ENCODE measurements at regions not wholly inside any gene's neighbourhood (a gene's known extent, or its start where the extent isn't known, plus 50 kb on each side); places are given as distances from the start of the nearest gene placed in this dataset.

GRCh38 chr3:41144631-41145030 is 54.7 kb upstream of the CTNNB1 start:
- Histone ChIP-seq H3K4me1 (ENCODE audit: insufficient read depth, low read length, poor library complexity, severe bottlenecking) (peaks cover 1% of the 10 kb centered on the region), H3K9ac (ENCODE audit: low read depth, low read length, poor library complexity, severe bottlenecking) (no peak overlapping the region), H2AFZ (ENCODE audit: low read length) (no peak overlapping the region), H3F3A (ENCODE audit: low read depth) (no peaks in the 10 kb centered on the region), H3K27me3 (ENCODE audit: insufficient read depth, low read length, poor library complexity, severe bottlenecking) (no peaks in the 10 kb centered on the region), H3K4me2 (ENCODE audit: low read depth, low read length, poor library complexity, severe bottlenecking) (no peak overlapping the region), H3K79me2 (ENCODE audit: insufficient read depth, low read length) (no peaks in the 10 kb centered on the region), H3K4me3 (ENCODE audit: low read length, poor library complexity, severe bottlenecking) (no peak overlapping the region), H3K9me2 (replicated peaks; ENCODE audit: low read depth, low read length) (no peaks in the 10 kb centered on the region), H3K9me3 (ENCODE audit: insufficient read depth, low read depth, low read length) (no peaks in the 10 kb centered on the region), H3K36me3 (ENCODE audit: insufficient read depth, low read length) (no peaks in the 10 kb centered on the region), H4K20me1 (ENCODE audit: insufficient read depth, low read length, poor library complexity, severe bottlenecking) (no peaks in the 10 kb centered on the region)
- TF ChIP-seq EZH2phosphoT487 (IDR thresholded peaks at IDR 0.05; ENCODE audit: borderline replicate concordance), result no peak
- no peak for TF ChIP-seq CTCF (conservative IDR thresholded peaks at IDR 0.05; ENCODE audit: low read length)

DNA sequence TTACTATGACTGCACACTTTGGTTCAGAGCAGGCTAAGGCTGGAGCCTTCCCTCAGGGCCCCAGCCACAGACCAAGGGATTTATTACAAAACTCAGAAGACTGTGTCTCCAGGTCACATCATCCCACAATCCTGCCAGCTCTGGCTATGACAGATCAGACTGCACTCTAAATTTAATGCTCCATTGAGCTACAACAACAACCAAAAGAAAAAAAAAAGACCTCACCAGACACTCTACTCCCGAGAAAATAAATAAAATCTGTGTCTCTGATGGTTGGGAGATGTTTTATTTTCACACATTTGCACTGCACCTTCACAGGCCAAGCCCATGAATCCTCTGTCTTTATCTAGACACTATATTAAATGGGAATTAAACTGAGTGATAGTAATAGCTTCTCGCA is 50.8 kb upstream of the CTNNB1 start:
- no peaks in the 10 kb centered on the region for H3K79me2 ChIP-seq (ENCODE audit: insufficient read depth, low read length)
- TF ChIP-seq CTCF (conservative IDR thresholded peaks at IDR 0.05; ENCODE audit: low read length), result no peak
- no peak for TF ChIP-seq EZH2phosphoT487 (IDR thresholded peaks at IDR 0.05; ENCODE audit: borderline replicate concordance)
- no peaks in the 10 kb centered on the region for H3K9me2 ChIP-seq (replicated peaks; ENCODE audit: low read depth, low read length)
- H3K4me1 ChIP-seq (ENCODE audit: insufficient read depth, low read length, poor library complexity, severe bottlenecking), result no peaks in the 10 kb centered on the region
- H2AFZ ChIP-seq (ENCODE audit: low read length), result no peak overlapping the region
- H3K27me3 ChIP-seq (ENCODE audit: insufficient read depth, low read length, poor library complexity, severe bottlenecking), result no peaks in the 10 kb centered on the region
- no peak overlapping the region for H3K4me3 ChIP-seq (ENCODE audit: low read length, poor library complexity, severe bottlenecking)
- H3F3A ChIP-seq (ENCODE audit: low read depth), result no peaks in the 10 kb centered on the region
- no peaks in the 10 kb centered on the region for H3K9me3 ChIP-seq (ENCODE audit: insufficient read depth, low read depth, low read length)
- no peaks in the 10 kb centered on the region for H3K36me3 ChIP-seq (ENCODE audit: insufficient read depth, low read length)
- H4K20me1 ChIP-seq (ENCODE audit: insufficient read depth, low read length, poor library complexity, severe bottlenecking), result no peaks in the 10 kb centered on the region
- no peak overlapping the region for H3K4me2 ChIP-seq (ENCODE audit: low read depth, low read length, poor library complexity, severe bottlenecking)
- no peak overlapping the region for H3K9ac ChIP-seq (ENCODE audit: low read depth, low read length, poor library complexity, severe bottlenecking)

DNA sequence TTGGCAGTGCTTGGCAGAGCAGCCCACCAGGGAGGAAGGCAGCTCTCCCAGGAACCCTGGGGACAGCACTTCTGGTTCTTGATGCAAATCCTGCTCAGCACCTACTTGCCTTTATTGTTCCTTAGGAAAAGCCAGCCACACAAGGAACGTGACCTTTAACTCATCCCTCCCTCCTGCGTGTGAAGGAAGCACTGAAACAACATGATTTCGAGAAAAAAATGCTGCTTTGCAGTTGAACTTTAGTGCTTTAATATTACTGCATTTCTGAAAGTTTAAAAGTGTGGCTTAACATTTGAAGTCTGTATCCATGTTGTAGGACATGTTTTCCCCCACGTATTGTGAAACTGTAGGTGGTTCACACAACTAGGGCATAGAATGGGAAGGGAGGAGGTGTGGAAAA is 50.4 kb upstream of the CTNNB1 start:
- no peaks in the 10 kb centered on the region for H3K79me2 ChIP-seq (ENCODE audit: insufficient read depth, low read length)
- no peaks in the 10 kb centered on the region for H3K4me1 ChIP-seq (ENCODE audit: insufficient read depth, low read length, poor library complexity, severe bottlenecking)
- TF ChIP-seq CTCF (conservative IDR thresholded peaks at IDR 0.05; ENCODE audit: low read length), result no peak
- no peak for TF ChIP-seq EZH2phosphoT487 (IDR thresholded peaks at IDR 0.05; ENCODE audit: borderline replicate concordance)
- no peaks in the 10 kb centered on the region for H3K9me3 ChIP-seq (ENCODE audit: insufficient read depth, low read depth, low read length)
- no peak overlapping the region for H3K9ac ChIP-seq (ENCODE audit: low read depth, low read length, poor library complexity, severe bottlenecking)
- H3K27me3 ChIP-seq (ENCODE audit: insufficient read depth, low read length, poor library complexity, severe bottlenecking), result no peaks in the 10 kb centered on the region
- H3K9me2 ChIP-seq (replicated peaks; ENCODE audit: low read depth, low read length), result no peaks in the 10 kb centered on the region
- no peak overlapping the region for H3K4me3 ChIP-seq (ENCODE audit: low read length, poor library complexity, severe bottlenecking)
- H4K20me1 ChIP-seq (ENCODE audit: insufficient read depth, low read length, poor library complexity, severe bottlenecking), result no peaks in the 10 kb centered on the region
- H3K4me2 ChIP-seq (ENCODE audit: low read depth, low read length, poor library complexity, severe bottlenecking), result no peak overlapping the region
- no peaks in the 10 kb centered on the region for H3K36me3 ChIP-seq (ENCODE audit: insufficient read depth, low read length)
- H2AFZ ChIP-seq (ENCODE audit: low read length), result no peak overlapping the region
- H3F3A ChIP-seq (ENCODE audit: low read depth), result no peaks in the 10 kb centered on the region

Measured in Loucy (cell line).